Hepatocyte (in vitro differentiated cells): ENCODE measurements at regions not wholly inside any gene's neighbourhood (a gene's known extent, or its start where the extent isn't known, plus 50 kb on each side); places are given as distances from the start of the nearest gene placed in this dataset.

Source experiments
- DNase-seq: peaks from one replicate; pipeline ENCODE4 v3.0.0-alpha.2; 2016; ENCODE audit warnings: low spot score
- H2AFZ ChIP-seq: fragments of 200-600 bp; sonication (generic); 2 replicates; pipeline ENCODE4 v1.6.0; 2016; ENCODE audit warnings: antibody characterized with exemption, mild to moderate bottlenecking
- H3K27ac ChIP-seq: fragments of 200-600 bp; sonication (generic); 2 replicates; pipeline ENCODE4 v1.5.1; 2016; ENCODE audit warnings: mild to moderate bottlenecking
- H3K27me3 ChIP-seq: fragments of 200-600 bp; sonication (generic); 2 replicates; pipeline ENCODE4 v1.6.1; 2016
- H3K36me3 ChIP-seq: fragments of 200-600 bp; sonication (generic); replicated peaks from 2 replicates; pipeline ENCODE4 v1.5.1; 2016; ENCODE audit warnings: low read depth; ENCODE audit not compliant: insufficient read depth
- H3K4me1 ChIP-seq: fragments of 200-600 bp; sonication (generic); 2 replicates; pipeline ENCODE4 v1.5.1; 2016; ENCODE audit warnings: mild to moderate bottlenecking, moderate library complexity; ENCODE audit not compliant: insufficient read depth
- H3K4me2 ChIP-seq: fragments of 200-600 bp; sonication (generic); 2 replicates; pipeline ENCODE4 v1.6.0; 2016
- H3K4me3 ChIP-seq: fragments of 200-600 bp; sonication (generic); 2 replicates; pipeline ENCODE4 v1.5.1; 2016; ENCODE audit warnings: mild to moderate bottlenecking
- H3K79me2 ChIP-seq: fragments of 200-600 bp; sonication (generic); 2 replicates; pipeline ENCODE4 v1.6.0; 2017; ENCODE audit warnings: mild to moderate bottlenecking
- H3K9me2 ChIP-seq: fragments of 200-600 bp; sonication (generic); replicated peaks from 2 replicates; pipeline ENCODE4 v1.6.0; 2017; ENCODE audit warnings: mild to moderate bottlenecking; ENCODE audit not compliant: insufficient read depth
- H3K9me3 ChIP-seq: fragments of 200-600 bp; sonication (generic); 2 replicates; pipeline ENCODE4 v1.5.1; 2016; ENCODE audit warnings: low read depth, mild to moderate bottlenecking
- H4K20me1 ChIP-seq: fragments of 200-600 bp; sonication (generic); 2 replicates; pipeline ENCODE4 v1.6.0; 2016; ENCODE audit warnings: mild to moderate bottlenecking; ENCODE audit not compliant: insufficient read depth, poor library complexity, severe bottlenecking
- CTCF ChIP-seq: fragments of 200-600 bp; sonication (generic); IDR thresholded peaks from 2 replicates; pipeline ENCODE4 v1.5.1; 2016; ENCODE audit warnings: antibody characterized with exemption, mild to moderate bottlenecking; ENCODE audit not compliant: poor library complexity
- EZH2 ChIP-seq: fragments of 200-600 bp; sonication (generic); IDR thresholded peaks from 2 replicates; pipeline ENCODE4 v1.6.1; 2016; ENCODE audit warnings: antibody characterized with exemption, mild to moderate bottlenecking, borderline replicate concordance
- EZH2phosphoT487 ChIP-seq: fragments of 200-600 bp; sonication (generic); IDR thresholded peaks from one replicate; pipeline ENCODE4 v1.6.1; 2018; ENCODE audit warnings: antibody characterized with exemption, mild to moderate bottlenecking, low read depth, moderate library complexity; ENCODE audit not compliant: unreplicated experiment, severe bottlenecking
- WGBS: methylation state at CpG from one replicate; pipeline ENCODE4 v1.1.6; 2016; ENCODE audit warnings: low lambda C conversion rate; ENCODE audit errors: missing lambda C conversion rate; 5-methylcytosine and 5-hydroxymethylcytosine counted together

- H2AFZ ChIP-seq = no peak overlapping the region
- no peaks in the 10 kb centered on the region for H3K9me3 ChIP-seq
- H3K27ac ChIP-seq = no peak overlapping the region
- WGBS = 67% methylated on average over 4 of the region's 4 CpGs
- H3K9me2 ChIP-seq = no peaks in the 10 kb centered on the region
- H3K4me1 ChIP-seq = no peaks in the 10 kb centered on the region
- no peaks in the 10 kb centered on the region for H3K27me3 ChIP-seq
- H4K20me1 ChIP-seq = no peaks in the 10 kb centered on the region
- DNase-seq = no peak
- H3K4me2 ChIP-seq = no peak overlapping the region
- no peak overlapping the region for H3K4me3 ChIP-seq
- TF ChIP-seq CTCF (no peak), EZH2phosphoT487 (no peak), EZH2 (no peak)
- H3K36me3 ChIP-seq = no peaks in the 10 kb centered on the region
- no peaks in the 10 kb centered on the region for H3K79me2 ChIP-seq
These were observed 138.8 kb upstream of the DCAF8L1 start for GRCh38 chrX:28120072-28120471.

GRCh38 chrX:28108186-28108945 is 127.1 kb upstream of the DCAF8L1 start:
- H3K79me2 ChIP-seq = no peaks in the 10 kb centered on the region
- H3K27me3 ChIP-seq = no peaks in the 10 kb centered on the region
- H4K20me1 ChIP-seq = no peaks in the 10 kb centered on the region
- H3K4me3 ChIP-seq = no peak overlapping the region
- no peaks in the 10 kb centered on the region for H3K9me3 ChIP-seq
- no peaks in the 10 kb centered on the region for H3K9me2 ChIP-seq
- H3K27ac ChIP-seq = no peak overlapping the region
- H3K4me1 ChIP-seq = no peaks in the 10 kb centered on the region
- TF ChIP-seq EZH2 = no peak
- no peak for TF ChIP-seq EZH2phosphoT487
- TF ChIP-seq CTCF = no peak
- WGBS = 43% methylated on average over 1 of the region's 1 CpG
- DNase-seq = no peak
- H3K36me3 ChIP-seq = no peaks in the 10 kb centered on the region
- H2AFZ ChIP-seq = no peak overlapping the region
- no peak overlapping the region for H3K4me2 ChIP-seq

- no peak overlapping the region for H2AFZ ChIP-seq
These were observed 117.9 kb upstream of the DCAF8L1 start for GRCh38 chrX:28099166-28099565.

More at GRCh38 chrX:28099166-28099565, 117.9 kb upstream of the DCAF8L1 start:
- no peaks in the 10 kb centered on the region for H3K79me2 ChIP-seq
- no peak for DNase-seq
- no peaks in the 10 kb centered on the region for H3K4me1 ChIP-seq
- no peaks in the 10 kb centered on the region for H4K20me1 ChIP-seq
- no peak overlapping the region for H3K4me3 ChIP-seq
- H3K4me2 ChIP-seq = no peak overlapping the region
- WGBS = 48% methylated on average over 3 of the region's 3 CpGs
- H3K9me3 ChIP-seq = no peaks in the 10 kb centered on the region
- no peaks in the 10 kb centered on the region for H3K27me3 ChIP-seq
- H3K27ac ChIP-seq = no peak overlapping the region
- H3K9me2 ChIP-seq = no peaks in the 10 kb centered on the region
- TF ChIP-seq EZH2 = no peak
- no peak for TF ChIP-seq EZH2phosphoT487
- no peak for TF ChIP-seq CTCF
- H3K36me3 ChIP-seq = no peaks in the 10 kb centered on the region
